NCI-H2196 (cell line): ENCODE measurements at regions not wholly inside any gene's neighbourhood (a gene's known extent, or its start where the extent isn't known, plus 50 kb on each side); places are given as distances from the start of the nearest gene placed in this dataset.

Experiments used
- DNase-seq: peaks from one replicate; lab custom pipeline; 2025; ENCODE audit not compliant: unreplicated experiment; lab: John Stamatoyannopoulos, UW

DNA sequence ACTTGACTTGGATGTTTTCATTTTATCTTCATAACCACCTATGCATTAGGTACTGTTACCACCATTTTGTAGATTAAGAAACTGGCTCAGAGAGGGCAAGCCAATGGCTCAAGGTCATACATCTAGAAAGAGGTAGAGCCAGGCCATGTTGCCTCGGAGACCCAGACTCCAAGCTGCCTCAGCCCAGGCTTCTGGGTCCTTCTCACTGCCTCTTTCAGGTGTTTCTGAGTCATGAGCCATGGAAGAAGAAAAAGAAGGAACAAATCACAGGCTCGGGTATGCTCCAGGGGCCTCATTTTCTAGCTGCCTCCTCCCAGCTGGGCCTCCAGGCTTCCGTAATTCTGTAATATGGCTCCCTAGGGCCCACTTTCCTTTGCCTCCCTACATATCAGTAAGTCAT is 226.5 kb upstream of the TOPAZ1 start:
- no peak for DNase-seq

DNA sequence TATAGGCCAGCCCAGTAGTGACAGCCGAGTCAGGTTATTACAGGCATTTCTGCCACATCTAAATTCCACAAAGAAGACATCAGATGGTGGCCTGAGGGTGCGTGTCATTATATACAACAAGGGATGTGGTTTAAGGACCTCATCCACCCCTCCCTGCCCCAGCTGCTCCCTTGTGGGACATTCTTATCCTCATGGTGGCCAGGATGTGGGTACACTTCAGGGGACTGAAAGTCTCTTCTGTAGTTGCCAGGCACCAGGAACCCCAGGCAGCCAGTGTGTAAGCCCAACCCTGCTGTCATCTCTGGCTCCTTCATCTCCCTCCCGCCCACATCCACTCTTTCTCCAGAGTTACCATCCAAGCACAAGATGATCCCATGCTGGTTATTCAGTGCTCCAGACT is 224.9 kb upstream of the TOPAZ1 start:
- no peak for DNase-seq

DNA sequence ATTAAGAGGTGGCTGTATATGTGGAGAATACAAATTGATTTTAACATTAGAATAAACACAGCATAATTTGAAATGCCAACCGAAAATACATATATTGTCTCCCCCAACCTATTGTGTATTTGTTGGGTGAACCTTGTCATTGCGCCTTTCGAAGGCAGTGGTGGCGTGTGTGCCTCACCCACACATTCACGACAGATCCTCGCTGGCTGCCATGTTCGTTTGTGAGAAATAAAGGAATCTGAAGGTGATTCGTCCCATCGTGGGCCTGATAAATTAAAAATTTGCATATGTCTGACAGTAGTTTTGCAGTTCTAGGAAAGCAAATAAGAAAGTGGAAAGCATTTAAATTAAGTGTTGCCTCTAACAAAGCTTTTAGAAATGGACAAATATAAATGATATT is 222.8 kb upstream of the TOPAZ1 start:
- DNase-seq = no peak

DNA sequence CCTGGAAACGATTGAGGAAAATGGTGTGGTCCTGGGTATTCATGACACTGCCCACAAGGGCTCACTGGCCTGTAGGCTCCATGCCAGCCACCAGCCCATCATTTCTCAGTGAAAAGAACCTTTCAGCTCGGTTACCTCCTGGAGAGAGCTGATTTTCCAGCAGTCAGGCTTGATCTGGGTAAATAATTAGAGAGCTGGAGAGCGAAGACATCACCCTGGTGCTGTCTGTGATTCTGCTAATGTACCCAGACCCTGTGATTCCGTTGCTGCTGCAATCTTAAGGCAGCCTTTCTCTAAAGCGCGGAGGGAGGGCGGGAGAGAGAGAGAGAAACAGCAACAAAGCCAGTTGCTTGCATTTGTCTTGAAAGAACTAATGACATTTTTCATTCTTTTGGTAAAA is 221.9 kb upstream of the TOPAZ1 start:
- no peak for DNase-seq

DNA sequence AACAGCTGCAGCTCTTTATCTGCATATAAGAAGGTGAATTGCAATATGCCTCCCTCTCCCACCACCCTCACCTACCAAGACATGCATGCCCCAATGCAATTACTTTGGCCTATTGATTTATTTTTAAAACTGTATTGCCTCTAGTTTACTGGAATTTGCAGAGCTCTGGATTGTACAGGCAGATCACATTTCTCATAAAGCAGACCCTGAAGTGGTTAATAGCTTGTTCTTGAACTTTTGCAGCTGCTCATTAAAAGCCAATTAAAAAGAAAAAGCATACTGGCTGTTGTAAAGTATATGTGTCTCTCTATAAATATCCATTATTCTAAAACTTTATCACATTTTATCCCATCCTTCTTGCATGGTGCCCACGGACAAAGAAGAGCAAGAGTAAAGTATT is 221.5 kb upstream of the TOPAZ1 start:
- no peak for DNase-seq

DNA sequence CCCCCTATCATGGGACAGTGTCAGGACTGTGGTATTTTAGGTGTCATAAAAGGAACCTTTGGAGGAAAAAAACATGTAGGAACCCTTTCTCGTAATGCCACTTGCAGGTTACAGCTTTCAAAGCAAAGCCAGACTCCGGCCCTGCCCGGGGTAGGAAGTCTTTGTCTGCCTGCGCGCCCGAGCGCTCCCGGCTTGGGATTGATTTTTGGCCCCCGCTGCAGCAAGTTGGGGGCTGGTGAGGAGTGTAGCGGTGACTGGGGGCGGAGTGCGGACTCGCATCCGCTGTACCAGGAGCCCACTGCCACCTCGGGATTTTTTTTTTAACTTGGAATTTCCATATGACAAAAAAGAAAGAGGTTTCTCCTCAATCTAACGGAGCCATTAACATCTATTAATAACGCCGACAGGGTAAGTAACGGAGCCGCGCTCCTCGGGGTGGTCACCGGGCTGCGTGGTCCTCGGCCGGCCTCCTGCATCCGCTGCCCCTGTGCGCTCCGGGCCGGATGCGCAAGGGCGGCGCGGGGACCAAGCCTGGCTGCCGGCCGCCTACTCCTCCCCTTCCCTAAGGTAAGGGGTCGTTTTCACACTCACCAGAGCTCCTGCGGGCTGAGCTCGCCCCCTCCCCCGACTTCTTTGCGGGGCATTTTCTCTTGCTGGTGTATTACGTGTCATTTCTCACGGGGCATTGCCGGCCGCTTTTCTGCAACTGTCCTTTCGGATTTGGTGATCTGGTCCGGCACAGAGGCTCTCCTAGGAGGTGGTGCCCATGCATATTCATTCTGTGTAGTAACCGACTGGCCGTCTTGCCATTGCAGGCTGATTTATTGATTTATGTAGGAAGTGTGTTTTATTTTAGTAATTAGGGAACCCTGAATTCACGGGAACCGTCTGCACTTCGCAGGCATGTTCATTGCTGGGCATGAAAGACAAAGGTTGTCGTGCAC is 219.8 kb upstream of the TOPAZ1 start:
- DNase-seq = no peak

DNA sequence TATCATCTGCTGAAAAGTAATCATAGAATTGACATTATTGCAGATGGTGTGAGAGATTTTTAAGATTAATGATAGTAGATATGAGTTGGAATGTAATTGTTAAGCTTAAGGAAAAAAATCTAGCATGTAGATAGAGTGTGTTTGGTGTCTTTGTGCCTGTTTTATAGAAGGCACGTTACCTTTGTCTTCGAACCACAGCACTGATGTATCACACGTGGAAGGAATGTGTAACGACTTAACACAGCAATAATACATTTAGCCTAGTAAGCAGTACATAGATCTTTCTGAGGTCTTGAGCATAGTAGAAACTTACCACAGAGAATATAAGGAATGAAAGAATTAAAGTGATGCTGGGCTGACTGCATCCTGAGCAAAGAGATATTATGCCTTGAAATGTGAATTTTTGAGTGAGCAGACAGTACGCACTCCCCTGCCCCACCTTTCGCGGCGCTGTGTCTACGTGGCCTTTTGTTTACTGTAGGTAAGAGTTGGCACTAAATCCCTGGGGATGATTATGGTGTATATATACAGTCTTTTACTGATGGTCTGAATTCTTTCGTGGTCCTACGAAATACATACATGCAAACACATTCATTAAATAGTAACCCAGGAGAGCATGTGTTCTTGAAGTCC is 217.6 kb upstream of the TOPAZ1 start:
- no peak for DNase-seq

DNA sequence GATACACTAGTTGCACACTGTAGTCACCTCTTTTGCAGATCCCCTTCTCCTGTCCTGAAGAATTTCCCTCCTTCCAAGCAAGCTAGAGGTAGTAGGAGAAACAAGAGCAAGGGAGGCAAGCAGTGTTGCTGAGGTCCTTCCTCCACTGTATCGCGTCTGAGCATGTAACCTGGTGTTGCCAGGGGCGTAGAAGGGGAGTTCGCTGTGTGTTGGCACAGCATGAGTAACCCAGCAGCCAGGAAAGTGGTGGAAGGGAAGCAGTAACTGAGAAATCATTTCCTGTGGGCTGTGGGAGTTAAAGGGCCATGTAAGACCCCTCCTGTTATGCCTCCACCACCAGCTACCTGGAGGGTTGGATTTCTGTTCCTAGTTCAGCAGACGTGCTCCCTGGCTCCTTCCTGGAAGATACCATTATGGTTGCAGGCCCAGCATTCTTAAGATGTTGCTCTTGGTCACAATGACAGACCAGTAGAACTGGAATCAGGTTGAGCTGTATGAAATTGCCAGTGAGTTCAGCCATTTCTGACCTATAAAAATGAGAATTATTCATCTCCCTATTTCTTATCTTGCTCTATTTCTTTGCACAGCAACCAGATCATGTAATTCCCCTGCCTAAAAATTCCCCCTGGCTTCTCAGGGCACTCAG is 215.3 kb upstream of the TOPAZ1 start:
- no peak for DNase-seq

DNA sequence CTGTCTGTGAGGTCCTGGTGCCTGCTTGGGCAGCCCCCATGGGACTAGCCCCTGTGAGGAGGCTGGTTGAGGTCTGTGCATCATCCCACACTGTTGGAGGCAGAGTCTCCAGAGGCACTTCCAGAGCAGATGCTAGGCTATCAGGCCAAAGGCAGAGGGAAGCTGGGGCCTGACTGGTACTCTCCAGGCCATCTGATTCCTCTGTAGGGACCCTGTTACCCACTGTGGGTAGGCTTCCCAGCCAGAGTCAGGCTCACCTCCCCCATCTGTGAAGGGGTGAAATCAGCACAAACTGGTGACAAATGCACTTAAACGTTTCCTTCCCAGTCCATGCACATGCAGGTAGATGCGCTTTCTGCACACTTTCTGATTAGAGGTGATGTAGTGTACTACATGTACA is 212.6 kb upstream of the TOPAZ1 start:
- DNase-seq = no peak

DNA sequence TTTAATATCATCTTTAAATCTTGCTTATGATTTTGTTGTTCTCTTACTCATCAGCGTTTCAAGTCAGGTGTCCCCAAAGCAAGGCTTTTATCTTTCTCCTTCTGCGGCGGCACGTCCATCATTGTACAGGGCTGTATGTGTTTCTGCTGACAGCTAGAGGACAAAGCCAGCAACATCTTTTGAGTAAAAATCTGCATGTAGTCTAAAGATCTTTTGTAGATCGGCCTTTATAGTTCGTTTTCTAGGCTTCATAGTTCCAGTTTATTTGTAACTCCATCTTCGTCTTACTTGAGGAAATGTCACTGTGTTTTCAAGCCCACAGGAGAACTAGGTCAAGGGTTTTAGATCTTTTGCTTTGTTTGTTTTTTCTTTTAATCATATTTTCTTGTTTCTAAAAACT is 211.4 kb upstream of the TOPAZ1 start:
- no peak for DNase-seq

DNA sequence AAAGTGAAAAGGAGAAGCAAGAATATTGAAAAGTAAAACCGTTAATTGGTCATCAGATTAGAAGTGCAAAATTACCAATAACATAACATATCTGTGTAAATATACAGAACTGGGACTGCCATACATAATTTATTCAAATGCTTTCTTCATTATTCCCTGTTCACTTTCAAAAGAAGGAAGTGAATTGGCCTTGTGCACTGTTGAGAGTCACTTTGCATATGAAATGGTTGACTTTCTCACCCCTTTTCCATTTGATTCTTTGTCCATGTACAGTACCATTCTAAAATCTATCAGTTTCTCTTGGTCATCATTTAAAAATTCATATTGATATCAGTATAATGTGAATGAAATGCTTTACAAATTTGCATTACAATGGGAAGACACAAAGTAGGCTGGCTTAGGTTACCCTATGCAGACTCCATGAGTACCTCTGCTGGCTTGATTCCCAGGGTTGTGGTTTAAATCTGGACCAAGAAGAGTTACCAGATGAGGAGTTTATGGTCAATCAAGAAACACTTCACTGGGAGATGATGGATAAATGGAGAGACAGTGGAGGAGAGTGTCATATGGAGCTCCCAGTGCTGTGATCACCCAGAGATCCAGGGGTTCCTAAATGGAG is 210.9 kb upstream of the TOPAZ1 start:
- DNase-seq = no peak

DNA sequence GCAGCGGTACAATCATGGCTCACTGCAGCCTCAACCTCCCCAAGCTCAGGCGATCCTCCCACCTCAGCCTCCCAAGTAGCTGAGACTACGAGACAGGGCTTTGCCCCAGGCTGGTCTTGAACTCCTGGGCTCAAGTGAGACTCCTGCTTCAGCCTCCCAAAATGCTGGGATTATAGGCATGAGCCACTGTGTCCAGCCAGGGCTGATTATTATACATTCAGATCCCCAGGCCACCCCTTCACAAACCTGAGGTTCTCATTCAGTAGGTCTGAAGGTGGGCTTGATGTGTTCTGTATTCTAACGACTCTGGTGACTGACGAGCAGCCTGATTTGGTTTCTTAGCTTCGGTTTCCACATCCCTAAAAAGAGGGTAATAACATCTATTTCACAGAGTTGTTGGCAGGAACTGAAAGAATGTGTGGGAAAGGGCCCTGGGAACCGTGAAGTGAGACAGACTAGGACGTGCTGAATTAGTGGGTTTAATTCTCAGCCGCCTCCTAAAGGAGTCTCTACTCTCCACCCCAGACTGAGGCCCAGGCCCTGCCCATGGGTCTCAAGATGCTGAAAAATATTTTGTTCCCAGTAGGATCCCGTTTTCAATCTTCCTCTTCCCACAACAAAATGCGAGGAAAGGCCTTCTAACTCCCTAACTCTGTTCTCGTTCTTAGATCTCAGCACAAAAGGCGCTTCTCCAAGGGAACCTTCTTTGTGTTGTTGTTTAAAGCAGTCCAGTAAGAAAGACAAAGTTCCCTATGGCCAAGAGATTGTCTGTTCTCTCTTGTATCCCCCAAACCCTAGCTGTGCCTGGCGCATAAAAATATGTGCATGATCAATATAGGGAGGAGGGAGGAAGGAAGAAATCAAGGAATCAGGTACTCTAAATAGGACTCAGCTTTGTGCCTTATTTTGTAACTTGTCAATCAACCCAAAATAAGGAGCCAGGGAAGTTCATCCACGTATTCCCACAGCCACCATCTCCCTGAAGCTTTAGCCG is 210.0 kb upstream of the TOPAZ1 start:
- no peak for DNase-seq

DNA sequence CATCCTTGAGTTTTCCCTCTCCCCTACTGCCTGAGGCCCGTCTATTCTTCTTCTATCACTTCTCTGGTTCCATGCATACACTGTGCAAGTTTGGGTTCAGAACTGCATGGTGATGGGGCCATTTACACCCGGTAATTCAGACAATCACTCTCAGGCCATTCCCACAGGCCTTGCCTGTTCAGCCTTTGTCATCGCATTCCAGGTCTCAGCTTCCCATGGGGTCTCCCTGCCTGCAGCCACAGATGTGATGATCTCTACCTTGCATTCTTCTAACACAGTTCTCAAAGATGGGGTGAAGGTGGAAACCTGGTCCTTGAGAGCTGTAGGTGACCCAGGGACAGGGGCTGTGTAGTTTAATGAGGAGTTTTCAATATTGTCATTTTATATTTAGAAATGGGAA is 209.2 kb upstream of the TOPAZ1 start:
- no peak for DNase-seq

DNA sequence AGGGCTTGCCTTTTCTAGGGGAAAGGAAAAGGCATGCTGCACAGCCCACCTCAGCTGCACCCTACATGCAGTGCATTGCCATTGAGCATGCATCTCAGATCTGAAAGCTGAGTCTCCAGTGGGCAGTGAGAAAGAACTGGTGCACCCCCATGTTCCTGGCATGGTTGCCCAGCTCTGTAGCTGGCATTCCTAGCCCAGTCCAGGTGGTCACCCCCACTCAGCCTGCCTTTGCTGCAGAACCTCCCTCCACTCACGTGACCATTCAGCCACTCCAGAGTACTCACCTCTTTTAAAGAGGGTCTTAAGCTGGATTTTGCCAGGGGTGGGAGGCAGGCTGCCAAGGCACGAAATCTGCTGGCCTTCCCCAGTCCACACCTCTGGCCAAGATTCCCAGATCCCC is 208.6 kb upstream of the TOPAZ1 start:
- no peak for DNase-seq

DNA sequence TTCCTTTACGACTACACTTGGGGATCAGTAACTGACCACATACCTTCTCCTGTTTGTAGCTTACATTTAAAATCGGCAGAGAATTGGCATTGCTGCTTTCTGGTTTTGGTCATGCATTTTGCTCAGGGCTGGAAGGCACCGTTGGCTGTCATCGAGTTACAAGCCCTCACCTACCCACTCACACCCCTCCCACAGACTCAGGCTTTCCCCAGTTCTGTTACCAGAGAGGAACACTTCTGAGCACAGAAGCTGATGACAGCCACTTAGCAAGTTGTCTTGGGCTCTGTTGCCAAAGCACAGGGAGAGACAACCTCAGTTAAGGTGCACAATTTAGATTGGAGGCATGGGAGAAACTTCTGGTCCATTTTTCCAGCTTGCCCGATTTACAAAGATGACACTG is 204.8 kb upstream of the TOPAZ1 start:
- no peak for DNase-seq

DNA sequence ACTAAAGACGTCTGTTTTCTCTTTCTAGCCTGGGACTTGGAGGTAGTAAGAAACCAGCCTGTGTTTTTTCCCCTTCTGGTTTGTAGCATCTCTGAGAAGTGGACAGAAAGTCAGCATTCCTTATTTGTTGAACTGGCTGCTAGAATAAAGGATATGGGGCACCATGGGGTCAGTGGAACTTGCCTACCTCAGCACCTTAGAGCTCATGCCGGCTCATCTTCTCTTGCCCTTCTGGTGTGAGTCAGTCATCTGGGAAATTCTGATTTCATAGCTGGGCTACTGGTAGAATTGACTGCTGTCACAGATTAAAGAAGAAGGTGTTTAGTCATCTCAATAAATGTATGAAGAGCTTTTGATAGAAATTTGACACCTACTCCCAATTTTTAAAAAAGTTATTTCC is 202.7 kb upstream of the TOPAZ1 start:
- no peak for DNase-seq

DNA sequence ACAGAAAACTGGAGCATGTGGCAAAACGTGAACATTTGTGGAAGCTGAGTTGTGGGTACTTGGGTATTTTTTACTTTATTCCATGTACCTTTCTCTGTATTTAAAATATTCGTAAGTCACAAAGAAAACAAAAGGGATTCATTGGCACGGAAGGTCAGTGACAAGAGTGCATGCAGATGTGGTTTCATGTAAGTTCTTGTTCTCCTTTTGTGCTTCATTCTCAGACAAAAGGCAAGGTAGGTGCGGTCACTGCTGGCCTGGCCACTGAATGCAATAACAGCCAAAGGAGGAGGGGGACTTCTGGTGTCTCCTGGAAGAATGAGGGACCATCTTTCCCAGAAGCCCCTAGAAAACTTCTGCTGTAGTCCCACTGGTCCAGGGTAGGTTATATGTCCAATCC is 200.0 kb upstream of the TOPAZ1 start:
- DNase-seq = no peak

DNA sequence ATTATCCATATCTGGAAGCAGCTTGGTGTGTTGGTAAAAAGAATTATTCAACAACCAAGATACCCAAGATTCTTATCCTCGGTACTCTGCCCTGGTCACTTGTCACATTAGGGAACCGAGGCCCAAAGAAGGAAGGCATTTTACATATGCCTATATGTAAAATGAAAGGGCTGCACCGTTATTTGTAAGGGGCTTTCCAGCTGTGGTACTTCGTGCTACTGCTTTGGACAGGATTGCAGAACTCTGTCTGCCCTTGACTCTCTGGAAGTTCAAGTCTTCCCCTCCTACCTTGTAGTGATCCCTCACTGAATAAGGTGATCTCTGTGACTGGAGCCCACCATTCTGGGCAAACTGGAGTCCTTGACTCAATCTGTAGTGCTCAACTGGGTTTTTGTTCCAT is 198.9 kb upstream of the TOPAZ1 start:
- no peak for DNase-seq

DNA sequence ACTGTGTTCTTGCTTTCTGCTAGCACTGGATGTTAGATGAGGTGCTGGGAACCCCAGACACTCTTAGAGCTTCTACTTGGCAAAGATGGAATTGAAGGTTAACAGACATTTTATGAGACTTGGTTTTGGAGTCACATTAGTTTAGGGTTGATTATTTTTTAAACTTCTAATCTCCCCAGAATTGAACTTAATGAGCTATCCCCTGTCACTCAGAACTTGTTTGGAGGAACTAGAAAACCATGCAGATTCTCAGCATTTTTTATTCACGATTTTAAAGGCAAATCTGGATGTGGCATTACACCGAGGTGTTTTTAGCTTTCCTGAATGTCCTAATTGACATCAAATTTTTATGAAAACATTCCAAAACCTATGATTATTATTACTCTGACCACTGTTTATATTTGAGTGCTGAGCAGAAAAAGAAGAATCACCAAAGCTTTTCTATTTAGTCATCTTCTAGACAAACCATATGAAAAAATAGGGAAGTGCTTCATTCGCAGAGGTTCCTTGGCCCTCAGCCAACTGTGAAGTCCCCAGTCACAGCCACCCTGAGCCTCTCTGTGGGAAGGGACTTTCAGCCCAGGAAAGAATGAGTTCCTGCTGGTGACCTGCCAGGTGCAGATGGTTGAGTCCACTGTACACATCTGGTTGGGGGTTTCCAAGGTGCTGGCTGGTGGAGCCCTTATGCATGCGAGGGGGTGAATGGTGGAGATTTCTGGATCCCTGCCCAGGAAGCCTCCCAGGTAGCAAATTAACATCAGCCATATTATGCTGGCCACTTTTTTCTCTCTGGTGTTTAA is 196.0 kb upstream of the TOPAZ1 start:
- no peak for DNase-seq

DNA sequence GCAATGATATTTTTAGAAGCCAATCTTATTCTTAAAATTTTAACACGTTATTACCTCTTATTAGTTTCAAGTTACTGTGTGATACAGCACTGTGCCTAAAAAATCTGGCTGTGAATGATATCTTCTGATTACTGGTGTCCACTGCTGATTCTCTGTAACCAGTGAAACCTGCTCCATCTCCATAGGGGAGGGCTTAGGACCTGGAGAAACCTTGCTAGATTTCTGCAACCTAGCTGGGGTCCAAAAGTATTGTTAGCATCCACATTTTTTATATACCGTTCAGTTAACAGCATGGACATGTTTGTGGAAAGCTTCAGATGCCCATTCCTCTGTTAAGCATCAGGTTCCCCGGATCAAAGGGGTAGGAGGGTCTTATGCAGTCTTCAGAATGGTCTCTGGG is 193.9 kb upstream of the TOPAZ1 start:
- no peak for DNase-seq
